WTC11 (cell line): ENCODE measurements at regions not wholly inside any gene's neighbourhood (a gene's known extent, or its start where the extent isn't known, plus 50 kb on each side); places are given as distances from the start of the nearest gene placed in this dataset.

Source experiments
- CBFB ChIP-seq: sonication (generic); formaldehyde crosslinking; IDR thresholded peaks from 2 replicates; pipeline ENCODE4 v1.8.1; 2022; ENCODE audit warnings: mild to moderate bottlenecking, low read depth, missing genetic modification reagents
- RELA ChIP-seq: sonication (generic); formaldehyde crosslinking; IDR thresholded peaks from 2 replicates; pipeline ENCODE4 v1.8.1; 2022; ENCODE audit warnings: missing genetic modification reagents, mild to moderate bottlenecking, borderline replicate concordance
- TP53 ChIP-seq: sonication (generic); formaldehyde crosslinking; IDR thresholded peaks from 2 replicates; pipeline ENCODE4 v1.8.1; 2023; ENCODE audit warnings: mild to moderate bottlenecking, missing genetic modification reagents
- TF ChIP-seq, protein P1 (sequence below): fragments of 200-600 bp; IDR thresholded peaks from 2 replicates; pipeline ENCODE4 v1.8.0; 2022; ENCODE audit warnings: antibody characterized with exemption
- TF ChIP-seq, protein P2 (sequence below): sonication (generic); formaldehyde crosslinking; IDR thresholded peaks from 2 replicates; pipeline ENCODE4 v1.8.0; 2022; ENCODE audit warnings: mild to moderate bottlenecking, missing genetic modification reagents

DNA sequence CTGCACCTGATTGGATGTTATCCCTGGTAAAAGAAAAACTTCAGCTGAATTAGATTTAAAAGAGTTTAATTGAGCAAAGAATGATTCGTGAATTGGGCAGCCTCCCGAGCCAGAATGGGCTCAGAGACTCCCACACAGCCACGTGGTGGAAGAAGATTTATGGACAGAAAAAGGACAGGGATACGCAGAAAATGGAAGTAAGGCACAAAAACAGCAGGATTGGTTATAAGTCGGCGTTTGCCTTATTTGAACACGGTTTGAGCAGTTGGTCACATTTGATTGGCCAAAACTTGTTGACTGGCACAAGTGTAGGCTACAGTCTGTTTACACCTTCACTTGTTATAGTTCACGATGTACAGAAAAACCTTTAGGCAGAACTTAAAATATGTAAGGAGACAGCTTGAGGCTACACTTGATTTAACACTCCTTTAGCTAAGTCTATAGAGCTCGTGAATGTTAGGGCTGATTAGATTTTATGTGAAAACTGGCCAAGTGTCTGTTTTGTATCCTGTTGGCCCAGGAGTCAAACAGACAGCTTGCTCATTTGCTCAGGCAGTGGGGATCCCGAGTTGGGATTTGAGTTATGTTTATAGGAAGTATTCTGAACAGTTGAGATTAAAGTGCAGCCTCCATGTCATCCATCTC lies 119.5 kb upstream of the SHISA6 start:
- TF ChIP-seq, protein P1, sequence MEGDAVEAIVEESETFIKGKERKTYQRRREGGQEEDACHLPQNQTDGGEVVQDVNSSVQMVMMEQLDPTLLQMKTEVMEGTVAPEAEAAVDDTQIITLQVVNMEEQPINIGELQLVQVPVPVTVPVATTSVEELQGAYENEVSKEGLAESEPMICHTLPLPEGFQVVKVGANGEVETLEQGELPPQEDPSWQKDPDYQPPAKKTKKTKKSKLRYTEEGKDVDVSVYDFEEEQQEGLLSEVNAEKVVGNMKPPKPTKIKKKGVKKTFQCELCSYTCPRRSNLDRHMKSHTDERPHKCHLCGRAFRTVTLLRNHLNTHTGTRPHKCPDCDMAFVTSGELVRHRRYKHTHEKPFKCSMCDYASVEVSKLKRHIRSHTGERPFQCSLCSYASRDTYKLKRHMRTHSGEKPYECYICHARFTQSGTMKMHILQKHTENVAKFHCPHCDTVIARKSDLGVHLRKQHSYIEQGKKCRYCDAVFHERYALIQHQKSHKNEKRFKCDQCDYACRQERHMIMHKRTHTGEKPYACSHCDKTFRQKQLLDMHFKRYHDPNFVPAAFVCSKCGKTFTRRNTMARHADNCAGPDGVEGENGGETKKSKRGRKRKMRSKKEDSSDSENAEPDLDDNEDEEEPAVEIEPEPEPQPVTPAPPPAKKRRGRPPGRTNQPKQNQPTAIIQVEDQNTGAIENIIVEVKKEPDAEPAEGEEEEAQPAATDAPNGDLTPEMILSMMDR, result no peak
- no peak for TF ChIP-seq CBFB (CRISPR knock-in tag)
- no peak for TF ChIP-seq RELA (CRISPR knock-in tag)
- TF ChIP-seq, protein P2, sequence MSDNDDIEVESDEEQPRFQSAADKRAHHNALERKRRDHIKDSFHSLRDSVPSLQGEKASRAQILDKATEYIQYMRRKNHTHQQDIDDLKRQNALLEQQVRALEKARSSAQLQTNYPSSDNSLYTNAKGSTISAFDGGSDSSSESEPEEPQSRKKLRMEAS (CRISPR knock-in tag), result no peak
- TF ChIP-seq TP53 (CRISPR knock-in tag), result no peak
